GM03348 (cell line): ENCODE measurements at regions not wholly inside any gene's neighbourhood (a gene's known extent, or its start where the extent isn't known, plus 50 kb on each side); places are given as distances from the start of the nearest gene placed in this dataset.

Experiments
- DNase-seq: peaks from one replicate; pipeline ENCODE4 v3.0.0; 2012; ENCODE audit warnings: low spot score

DNA sequence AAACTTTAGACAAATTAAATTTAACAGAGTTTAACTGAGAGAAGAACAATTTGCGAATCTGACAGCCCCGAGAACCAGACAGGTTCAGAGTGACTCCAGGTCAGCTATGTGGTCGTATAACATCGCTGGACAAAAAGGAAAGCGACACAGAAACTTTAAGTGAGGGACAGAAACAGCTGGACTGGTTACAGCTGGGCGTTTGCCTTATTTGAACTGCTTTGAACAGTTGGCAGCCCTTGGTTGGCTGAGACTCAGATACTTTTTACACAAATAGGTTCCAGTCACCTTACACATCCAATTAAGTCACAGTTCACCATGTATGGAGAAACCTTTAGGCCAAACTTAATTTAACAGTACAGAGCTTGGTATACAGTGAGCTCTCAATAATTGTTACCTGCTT lies 436.9 kb downstream of the GUCY1A2 start:
- no peak for DNase-seq

DNA sequence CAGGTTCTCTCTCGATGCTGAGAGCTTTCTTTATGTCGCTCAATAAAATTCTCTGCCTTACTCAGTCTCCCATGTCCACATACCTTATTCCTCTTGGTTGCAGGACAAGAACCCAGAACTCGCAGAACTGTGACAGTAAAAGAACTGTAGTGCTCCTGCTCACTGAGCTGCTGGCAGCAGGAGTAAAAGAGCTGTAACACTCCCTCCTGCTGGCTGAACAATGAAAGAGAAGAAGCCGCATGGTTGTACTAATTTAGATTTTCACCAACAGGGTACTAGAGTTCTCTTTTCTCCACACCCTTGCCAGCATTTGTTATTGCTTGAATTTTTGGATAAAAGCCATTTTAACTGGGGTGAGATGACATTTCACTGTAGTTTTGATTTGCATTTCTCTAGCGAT lies 433.2 kb downstream of the GUCY1A2 start:
- peak; percentile 45 for DNase-seq

DNA sequence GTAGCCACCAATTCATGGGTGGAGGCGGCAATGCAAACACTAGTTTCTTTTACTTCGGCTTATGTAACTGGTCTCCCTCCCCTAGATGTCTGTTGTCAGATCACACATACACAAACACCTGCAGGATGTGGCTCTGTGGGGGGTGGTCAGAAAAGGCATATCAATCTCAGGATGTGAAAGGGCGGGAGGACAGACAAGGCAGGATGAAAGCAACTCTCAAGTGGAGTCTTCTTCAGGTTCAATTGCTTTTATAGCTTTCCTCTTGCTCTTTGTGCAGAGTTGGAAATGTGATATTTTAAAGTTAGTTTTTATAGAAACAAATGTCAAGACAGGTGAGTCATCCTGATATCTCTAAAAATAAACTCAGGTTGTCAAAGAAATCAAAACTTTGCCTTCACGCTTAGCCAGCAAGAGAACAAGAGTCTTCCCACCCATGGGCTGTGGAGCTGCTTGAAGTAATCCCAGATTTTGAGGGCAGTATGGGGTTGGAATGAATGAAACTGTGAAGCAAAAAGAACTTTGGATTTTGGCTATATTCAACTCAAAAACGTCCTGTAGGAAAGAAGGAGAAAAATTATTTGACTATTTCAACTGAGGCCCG lies 423.4 kb downstream of the GUCY1A2 start:
- no peak for DNase-seq

DNA sequence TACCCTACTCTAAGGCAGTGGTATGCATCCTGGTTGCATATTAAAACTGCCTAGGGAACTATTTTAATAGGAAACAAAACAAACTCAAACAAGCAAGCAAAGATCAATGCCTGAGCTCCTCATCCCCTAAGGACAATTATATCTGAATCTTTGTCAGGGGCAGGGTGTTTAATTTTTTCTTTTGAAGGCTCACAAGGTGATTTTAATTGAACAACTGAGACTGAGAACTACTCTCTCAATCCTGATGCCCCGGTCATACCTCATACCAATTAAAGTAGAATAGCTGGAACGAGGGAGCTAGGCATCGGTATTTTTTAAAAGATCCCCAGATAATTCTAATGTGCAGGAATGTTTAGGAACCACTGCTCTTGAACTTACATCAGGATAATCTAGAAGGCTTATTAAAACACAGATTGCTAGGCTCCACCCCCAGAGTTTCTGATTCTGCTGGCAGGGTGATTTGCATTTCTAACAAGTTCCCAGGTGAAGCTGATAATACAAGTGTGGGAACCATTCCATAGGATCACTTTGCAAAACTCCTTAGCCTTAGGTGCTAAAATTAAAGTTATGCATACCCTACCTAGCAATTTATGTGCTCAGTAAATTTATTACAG lies 416.5 kb downstream of the GUCY1A2 start:
- no peak for DNase-seq

DNA sequence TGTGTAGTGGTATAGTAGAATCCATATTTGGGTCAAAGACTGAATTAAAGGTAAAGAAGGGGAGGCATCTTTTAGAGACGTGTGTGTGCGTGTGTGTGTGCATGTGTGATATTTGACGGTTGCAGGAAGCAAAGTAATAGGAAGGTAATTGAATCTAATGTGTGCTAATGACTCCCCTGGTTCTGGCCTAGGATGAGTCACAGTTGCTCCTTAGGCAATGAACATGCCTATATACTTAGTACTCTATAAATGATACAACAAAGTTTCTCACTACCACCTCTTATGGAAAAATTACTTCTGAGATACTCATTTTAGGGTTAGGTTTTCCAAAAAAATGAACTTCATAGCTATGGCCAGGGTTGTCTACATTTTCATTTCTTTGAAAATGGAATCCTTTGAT lies 409.6 kb downstream of the GUCY1A2 start:
- DNase-seq, result no peak

DNA sequence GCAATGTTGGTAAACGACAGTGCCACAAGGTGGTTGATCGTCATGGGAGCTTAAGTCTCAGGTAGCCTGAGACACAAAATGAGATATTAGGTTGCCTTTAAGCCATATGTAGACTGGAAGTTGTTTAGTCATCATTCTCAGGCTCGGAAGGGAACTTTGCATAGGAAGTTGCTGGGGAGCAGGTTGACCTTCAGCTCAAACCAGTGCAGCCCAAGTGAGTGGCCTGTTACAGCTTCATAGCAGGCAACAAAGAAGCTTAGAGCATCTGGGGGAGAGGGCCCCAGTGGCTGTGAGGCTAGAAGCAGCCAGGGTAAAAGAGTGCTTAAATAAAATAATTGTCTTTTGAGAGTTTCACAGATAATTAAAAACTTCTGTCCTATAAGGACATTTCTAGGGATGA lies 404.0 kb downstream of the GUCY1A2 start:
- no peak for DNase-seq

DNA sequence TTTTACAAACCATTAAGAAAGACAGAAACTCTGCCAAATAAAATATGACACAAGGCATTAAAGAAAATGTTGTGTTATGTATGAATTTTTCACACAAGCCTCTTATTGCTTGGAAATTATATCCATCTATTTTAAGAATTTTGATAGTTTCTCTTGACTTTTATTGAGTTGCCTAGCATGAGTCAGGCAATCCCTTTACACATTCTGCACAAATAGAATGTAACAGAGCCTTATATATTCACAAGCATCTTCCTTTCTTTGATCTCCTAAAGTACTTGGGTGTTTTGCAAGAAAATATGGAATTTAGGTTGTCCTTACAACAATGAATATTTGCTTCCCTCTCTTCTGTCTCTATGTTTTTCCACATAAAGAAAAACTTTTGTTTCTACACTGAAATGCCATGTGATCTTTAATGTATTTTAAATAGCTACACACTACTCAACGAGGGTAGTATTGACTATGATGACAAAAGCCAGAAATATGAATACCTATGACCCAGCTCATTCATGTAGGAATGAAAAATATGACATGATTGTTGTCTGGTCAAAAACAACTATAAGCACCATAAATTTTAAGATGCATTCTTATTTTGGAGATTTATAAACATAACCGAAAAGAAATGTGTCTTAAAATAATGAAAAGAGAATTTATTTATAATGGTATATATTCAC lies 398.8 kb downstream of the GUCY1A2 start:
- no peak for DNase-seq

DNA sequence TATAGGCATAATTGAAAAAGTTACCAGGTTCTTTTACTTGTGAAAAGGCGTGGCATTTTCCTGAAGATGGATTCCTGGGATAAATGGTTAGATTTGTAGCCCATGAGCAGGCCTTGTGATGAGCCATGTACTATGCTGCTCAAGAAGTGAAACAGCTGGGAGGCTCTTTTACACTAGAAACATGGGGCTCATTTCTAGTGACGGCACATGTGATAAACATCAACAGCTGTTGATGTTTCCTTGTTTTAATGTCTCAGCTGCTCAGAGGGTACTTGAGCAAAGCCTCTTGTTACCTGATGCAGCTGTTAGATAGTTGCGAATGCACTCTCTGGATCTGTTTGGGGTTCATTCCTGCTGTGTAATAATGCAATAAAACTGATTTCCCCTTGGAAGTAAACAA lies 396.8 kb downstream of the GUCY1A2 start:
- no peak for DNase-seq
